ENCODE measurements at regions not wholly inside any gene's neighbourhood (a gene's known extent, or its start where the extent isn't known, plus 50 kb on each side); places are given as distances from the start of the nearest gene placed in this dataset.

- WGBS, 2 experiments (ENCODE audit: insufficient coverage in 1 of 2, insufficient read length in 1 of 2), result 86 to 91% methylated on average over 8 to 10 of the region's 10 CpGs
- no peaks in the 10 kb centered on the region for H3K4me1 ChIP-seq (ENCODE audit: control insufficient read depth, insufficient read depth, low read length)
- no peak for TF ChIP-seq CTCF (conservative IDR thresholded peaks at IDR 0.05)
- no peak for DNase-seq
- no peaks in the 10 kb centered on the region for H3K9me3 ChIP-seq (ENCODE audit: control insufficient read depth, low read length)
- H3K27ac ChIP-seq (ENCODE audit: low read depth, low read length), result no peak overlapping the region
- H3K27me3 ChIP-seq (ENCODE audit: control insufficient read depth, insufficient read depth, low read length, poor library complexity, severe bottlenecking), result no peaks in the 10 kb centered on the region
- no peaks in the 10 kb centered on the region for H3K36me3 Mint-ChIP-seq (ENCODE audit: low read depth)
- no peak overlapping the region for H3K4me3 Mint-ChIP-seq
- H3K36me3 ChIP-seq (ENCODE audit: control insufficient read depth, insufficient read depth, low read length), result no peaks in the 10 kb centered on the region
- H3K4me3 ChIP-seq (ENCODE audit: low read length), result no peak overlapping the region
- no peaks in the 10 kb centered on the region for H3K9me3 Mint-ChIP-seq
- H3K9ac ChIP-seq (ENCODE audit: extremely low read depth, low read length, poor library complexity, severe bottlenecking), result no peak overlapping the region
- peaks cover 2% of the 10 kb centered on the region for H3K4me1 Mint-ChIP-seq
- H3K27ac Mint-ChIP-seq, result no peak overlapping the region
- peaks cover 2% of the 10 kb centered on the region for H3K27me3 Mint-ChIP-seq (ENCODE audit: insufficient read depth)
Measured at GRCh38 chr10:28375399-28376354, 72.8 kb upstream of the MPP7 start.

- Histone ChIP-seq H3K27me3 (ENCODE audit: control insufficient read depth, insufficient read depth, low read length, poor library complexity, severe bottlenecking) (no peaks in the 10 kb centered on the region), H3K4me1 (ENCODE audit: control insufficient read depth, insufficient read depth, low read length) (no peaks in the 10 kb centered on the region), H3K36me3 (ENCODE audit: control insufficient read depth, insufficient read depth, low read length) (no peaks in the 10 kb centered on the region), H3K9me3 (ENCODE audit: control insufficient read depth, low read length) (no peaks in the 10 kb centered on the region), H3K9ac (ENCODE audit: extremely low read depth, low read length, poor library complexity, severe bottlenecking) (no peak overlapping the region), H3K27ac (ENCODE audit: low read depth, low read length) (no peak overlapping the region), H3K4me3 (ENCODE audit: low read length) (no peak overlapping the region)
- no peak for TF ChIP-seq CTCF (conservative IDR thresholded peaks at IDR 0.05)
- Mint-ChIP-seq H3K36me3 (ENCODE audit: low read depth) (no peaks in the 10 kb centered on the region), H3K4me3 (no peak overlapping the region), H3K27me3 (ENCODE audit: insufficient read depth) (peaks cover 2% of the 10 kb centered on the region), H3K4me1 (peaks cover 2% of the 10 kb centered on the region), H3K9me3 (no peaks in the 10 kb centered on the region), H3K27ac (no peak overlapping the region)
- WGBS, 2 experiments (ENCODE audit: insufficient coverage in 1 of 2, insufficient read length in 1 of 2), result 83 to 87% methylated on average over 8 of the region's 8 CpGs
- peak; percentile 42 for DNase-seq
Measured at GRCh38 chr10:28378986-28379585, 76.2 kb upstream of the MPP7 start.

- H3K4me3 Mint-ChIP-seq, result no peak overlapping the region
- H3K27me3 Mint-ChIP-seq (ENCODE audit: insufficient read depth), result peaks cover 2% of the 10 kb centered on the region
- Histone ChIP-seq H3K27ac (ENCODE audit: low read depth, low read length) (no peak overlapping the region), H3K4me1 (ENCODE audit: control insufficient read depth, insufficient read depth, low read length) (no peaks in the 10 kb centered on the region), H3K9ac (ENCODE audit: extremely low read depth, low read length, poor library complexity, severe bottlenecking) (no peak overlapping the region), H3K36me3 (ENCODE audit: control insufficient read depth, insufficient read depth, low read length) (no peaks in the 10 kb centered on the region), H3K9me3 (ENCODE audit: control insufficient read depth, low read length) (no peaks in the 10 kb centered on the region), H3K27me3 (ENCODE audit: control insufficient read depth, insufficient read depth, low read length, poor library complexity, severe bottlenecking) (no peaks in the 10 kb centered on the region), H3K4me3 (ENCODE audit: low read length) (no peak overlapping the region)
- no peak overlapping the region for H3K27ac Mint-ChIP-seq
- H3K9me3 Mint-ChIP-seq, result no peaks in the 10 kb centered on the region
- peaks cover 4% of the 10 kb centered on the region for H3K4me1 Mint-ChIP-seq
- DNase-seq, result no peak
- H3K36me3 Mint-ChIP-seq (ENCODE audit: low read depth), result no peaks in the 10 kb centered on the region
- no peak for TF ChIP-seq CTCF (conservative IDR thresholded peaks at IDR 0.05)
Measured at GRCh38 chr10:28381466-28381865, 78.6 kb upstream of the MPP7 start.

All from endodermal cell (in vitro differentiated cells).